GM10248 (cell line): ENCODE measurements at regions not wholly inside any gene's neighbourhood (a gene's known extent, or its start where the extent isn't known, plus 50 kb on each side); places are given as distances from the start of the nearest gene placed in this dataset.

ENCODE experiments used
- CTCF ChIA-PET: fragments of 300-600 bp; sonication (Branson Sonifier 250); formaldehyde crosslinking; extraction: SDS; loops from one replicate; lab custom pipeline; 2021; ENCODE audit warnings: antibody characterized with exemption; lab: Yijun Ruan, JAX
- POLR2A ChIA-PET: fragments of 350-650 bp; sonication (Branson Sonifier 250); formaldehyde crosslinking; extraction: SDS; loops from one replicate; lab custom pipeline; 2020; ENCODE audit warnings: antibody characterized with exemption; lab: Yijun Ruan, JAX
- DNase-seq: peaks from one replicate; pipeline ENCODE4 v3.0.0; 2012; ENCODE audit errors: extremely low spot score
- TF ChIP-seq, protein P1 (sequence below): IDR thresholded peaks from 2 replicates; pipeline ENCODE4 v1.5.1; 2012; ENCODE audit warnings: mild to moderate bottlenecking, low read depth; ENCODE audit errors: extremely low read depth, missing control alignments, control extremely low read depth

- CTCF ChIA-PET, result interaction anchor here (1.1 to 1.8 kb wide), 2 partner anchors 9 to 12 kb away, joined by 3 to 6 read pairs; no protein-coding TSS in a partner anchor
- POLR2A ChIA-PET, result no interaction called here
- TF ChIP-seq, protein P1, sequence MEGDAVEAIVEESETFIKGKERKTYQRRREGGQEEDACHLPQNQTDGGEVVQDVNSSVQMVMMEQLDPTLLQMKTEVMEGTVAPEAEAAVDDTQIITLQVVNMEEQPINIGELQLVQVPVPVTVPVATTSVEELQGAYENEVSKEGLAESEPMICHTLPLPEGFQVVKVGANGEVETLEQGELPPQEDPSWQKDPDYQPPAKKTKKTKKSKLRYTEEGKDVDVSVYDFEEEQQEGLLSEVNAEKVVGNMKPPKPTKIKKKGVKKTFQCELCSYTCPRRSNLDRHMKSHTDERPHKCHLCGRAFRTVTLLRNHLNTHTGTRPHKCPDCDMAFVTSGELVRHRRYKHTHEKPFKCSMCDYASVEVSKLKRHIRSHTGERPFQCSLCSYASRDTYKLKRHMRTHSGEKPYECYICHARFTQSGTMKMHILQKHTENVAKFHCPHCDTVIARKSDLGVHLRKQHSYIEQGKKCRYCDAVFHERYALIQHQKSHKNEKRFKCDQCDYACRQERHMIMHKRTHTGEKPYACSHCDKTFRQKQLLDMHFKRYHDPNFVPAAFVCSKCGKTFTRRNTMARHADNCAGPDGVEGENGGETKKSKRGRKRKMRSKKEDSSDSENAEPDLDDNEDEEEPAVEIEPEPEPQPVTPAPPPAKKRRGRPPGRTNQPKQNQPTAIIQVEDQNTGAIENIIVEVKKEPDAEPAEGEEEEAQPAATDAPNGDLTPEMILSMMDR, result no peak
- no peak for DNase-seq
These were observed 519.8 kb upstream of the PLXNA2 start for GRCh38 chr1:208763971-208764370.

DNA sequence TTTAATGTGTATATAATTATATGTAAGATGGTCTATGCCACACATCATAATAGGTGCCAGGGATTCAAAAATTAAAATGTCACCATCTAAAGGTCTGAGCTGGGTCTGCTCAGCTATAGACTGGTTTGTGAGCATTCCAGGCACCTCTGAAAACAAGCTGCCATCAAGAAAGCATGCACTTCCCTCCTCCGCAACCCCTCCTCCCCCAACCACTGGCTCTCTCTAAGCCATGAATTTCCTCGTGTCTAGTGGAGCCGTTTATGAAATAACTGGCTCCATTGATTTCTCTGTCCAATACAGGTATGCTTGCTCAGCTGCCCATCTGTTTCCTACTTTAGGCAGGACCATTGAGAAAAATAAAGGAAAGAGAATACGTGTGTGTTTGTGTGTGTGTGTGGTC is 522.6 kb upstream of the PLXNA2 start:
- CTCF ChIA-PET, result interaction anchor here (1.1 kb wide), 1 partner anchor 111 kb away, joined by 4 read pairs; no protein-coding TSS in a partner anchor
- DNase-seq, result no peak
- POLR2A ChIA-PET, result no interaction called here
- TF ChIP-seq, protein P1, result no peak

GRCh38 chr1:208767816-208768215 is 523.6 kb upstream of the PLXNA2 start:
- TF ChIP-seq, protein P1, result no peak
- no peak for DNase-seq
- ChIA-PET POLR2A (no interaction called here), CTCF (no interaction called here)

- TF ChIP-seq, protein P1, result no peak
- POLR2A ChIA-PET, result no interaction called here
- no peak for DNase-seq
- CTCF ChIA-PET, result interaction anchor here (1.4 kb wide), 1 partner anchor 11 kb away, joined by 4 read pairs; no protein-coding TSS in a partner anchor
These were observed 528.7 kb upstream of the PLXNA2 start for GRCh38 chr1:208772891-208773290.

GRCh38 chr1:208775841-208776240 is 531.7 kb upstream of the PLXNA2 start:
- no peak for DNase-seq
- POLR2A ChIA-PET, result no interaction called here
- CTCF ChIA-PET, result interaction anchor here (1.0 to 1.3 kb wide), 2 partner anchors 21 to 123 kb away, joined by 3 read pairs; no protein-coding TSS in a partner anchor
- TF ChIP-seq, protein P1, result no peak

DNA sequence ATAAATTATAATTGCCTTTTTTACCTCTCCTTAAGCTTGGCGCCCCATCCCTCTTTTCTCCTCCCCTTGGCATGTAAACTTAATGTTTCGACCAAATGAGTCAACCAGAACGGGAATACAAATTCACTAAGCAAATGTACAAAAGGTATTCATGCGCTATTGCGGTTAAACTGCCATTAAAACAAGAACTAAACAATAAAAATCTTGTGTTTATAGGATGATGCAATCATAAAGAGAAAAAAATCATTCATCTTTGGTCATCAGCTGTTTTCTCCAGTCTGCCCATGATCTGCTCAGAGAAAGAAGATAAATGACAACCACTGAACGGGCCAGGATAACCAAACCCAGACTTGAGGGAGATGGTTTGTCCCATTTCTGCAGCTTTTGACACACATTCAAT is 534.2 kb upstream of the PLXNA2 start:
- TF ChIP-seq, protein P1, result no peak
- DNase-seq, result no peak
- CTCF ChIA-PET, result interaction anchor here (0.7 kb wide), 1 partner anchor 9 kb away, joined by 3 read pairs; no protein-coding TSS in a partner anchor
- POLR2A ChIA-PET, result no interaction called here
